ENCODE measurements at regions not wholly inside any gene's neighbourhood (a gene's known extent, or its start where the extent isn't known, plus 50 kb on each side); places are given as distances from the start of the nearest gene placed in this dataset.

DNA sequence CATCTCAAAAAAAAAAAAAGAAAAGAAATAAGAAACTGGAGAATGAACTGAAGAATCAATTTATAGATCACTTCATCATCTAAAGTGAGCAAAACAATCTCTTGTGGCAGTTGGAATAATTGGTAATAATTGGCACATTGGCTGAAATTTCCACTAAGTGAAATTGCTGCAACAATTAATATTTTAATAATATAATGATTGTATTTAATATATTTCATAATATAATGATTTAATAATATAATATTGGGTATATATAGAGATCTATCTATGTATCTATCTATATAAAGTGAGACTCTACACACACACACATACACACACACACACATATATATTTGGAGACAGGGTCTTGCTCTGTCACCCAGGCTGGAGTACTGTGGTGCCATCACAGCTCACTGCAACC is 81.2 kb upstream of the PRICKLE1 start:
- Histone ChIP-seq H4K12ac (ENCODE audit: low read depth, low read length) (no peak overlapping the region), H3K9ac (ENCODE audit: low read length) (no peak overlapping the region), H3K14ac (ENCODE audit: low read length) (no peak overlapping the region), H3K9me3 (ENCODE audit: insufficient read depth, low read depth, low read length) (no peaks in the 10 kb centered on the region), H4K8ac (ENCODE audit: low read depth, low read length) (no peak overlapping the region), H3K4me2 (ENCODE audit: low read length) (no peak overlapping the region), H3K79me1 (ENCODE audit: low read length) (no peaks in the 10 kb centered on the region), H3K23ac (ENCODE audit: low read length) (no peak overlapping the region), H2AFZ (ENCODE audit: insufficient read depth, low read length, poor library complexity) (no peak overlapping the region), H3K36me3 (ENCODE audit: control insufficient read depth in 1 of 2, insufficient read depth in 2 of 2, low read length in 2 of 2) (no peaks in the 10 kb centered on the region), H3K79me2 (ENCODE audit: control insufficient read depth, insufficient read depth, low read length, poor library complexity) (no peaks in the 10 kb centered on the region), H3K4me1 (ENCODE audit: control insufficient read depth in 1 of 2, insufficient read depth in 2 of 2, low read length in 2 of 2) (no peaks in the 10 kb centered on the region), H2BK12ac (ENCODE audit: low read length) (no peak overlapping the region), H3K18ac (ENCODE audit: low read length) (no peak overlapping the region), H2AK5ac (ENCODE audit: low read length) (no peak overlapping the region), H2BK5ac (ENCODE audit: low read depth, low read length, poor library complexity) (no peak overlapping the region), H3K27ac (ENCODE audit: low read depth, low read length) (no peak overlapping the region), H3K27me3 (ENCODE audit: insufficient read depth, low read length) (no peaks in the 10 kb centered on the region), H4K91ac (ENCODE audit: low read depth, low read length) (no peak overlapping the region), H3K4ac (ENCODE audit: low read depth, low read length) (no peak overlapping the region), H2BK120ac (ENCODE audit: insufficient read depth, low read length, poor library complexity) (no peak overlapping the region), H3K4me3 (ENCODE audit: low read depth, low read length) (no peak overlapping the region)
- DNase-seq: no peak

GRCh38 chr12:42669553-42669952 is 80.0 kb upstream of the PRICKLE1 start:
- Histone ChIP-seq H2BK5ac (ENCODE audit: low read depth, low read length, poor library complexity) (no peak overlapping the region), H3K79me2 (ENCODE audit: control insufficient read depth, insufficient read depth, low read length, poor library complexity) (no peaks in the 10 kb centered on the region), H3K14ac (ENCODE audit: low read length) (no peak overlapping the region), H3K4me1 (ENCODE audit: control insufficient read depth in 1 of 2, insufficient read depth in 2 of 2, low read length in 2 of 2) (no peaks in the 10 kb centered on the region), H2BK12ac (ENCODE audit: low read length) (no peak overlapping the region), H4K8ac (ENCODE audit: low read depth, low read length) (no peak overlapping the region), H3K27me3 (ENCODE audit: insufficient read depth, low read length) (no peaks in the 10 kb centered on the region), H3K9me3 (ENCODE audit: insufficient read depth, low read depth, low read length) (no peaks in the 10 kb centered on the region), H3K4me3 (ENCODE audit: low read depth, low read length) (no peak overlapping the region), H2AK5ac (ENCODE audit: low read length) (no peak overlapping the region), H4K91ac (ENCODE audit: low read depth, low read length) (no peak overlapping the region), H4K12ac (ENCODE audit: low read depth, low read length) (no peak overlapping the region), H3K23ac (ENCODE audit: low read length) (no peak overlapping the region), H2BK120ac (ENCODE audit: insufficient read depth, low read length, poor library complexity) (no peak overlapping the region), H3K4ac (ENCODE audit: low read depth, low read length) (no peak overlapping the region), H3K27ac (ENCODE audit: low read depth, low read length) (no peak overlapping the region), H3K9ac (ENCODE audit: low read length) (no peak overlapping the region), H3K79me1 (ENCODE audit: low read length) (no peaks in the 10 kb centered on the region), H3K4me2 (ENCODE audit: low read length) (no peak overlapping the region), H3K36me3 (ENCODE audit: control insufficient read depth in 1 of 2, insufficient read depth in 2 of 2, low read length in 2 of 2) (no peaks in the 10 kb centered on the region), H2AFZ (ENCODE audit: insufficient read depth, low read length, poor library complexity) (no peak overlapping the region), H3K18ac (ENCODE audit: low read length) (no peak overlapping the region)
- no CpG with 5 or more reads among the region's 2 CpGs for WGBS (ENCODE audit: extremely low coverage, insufficient coverage, insufficient read length)
- peak in 1 of 2 donors; percentile 53 for DNase-seq

- WGBS (ENCODE audit: extremely low coverage, insufficient coverage, insufficient read length): no CpG with 5 or more reads among the region's 5 CpGs
- H2BK5ac ChIP-seq (ENCODE audit: low read depth, low read length, poor library complexity): no peak overlapping the region
These were observed 77.2 kb upstream of the PRICKLE1 start for GRCh38 chr12:42666671-42667243.

GRCh38 chr12:42663621-42664020 is 74.1 kb upstream of the PRICKLE1 start:
- no peak overlapping the region for H2AFZ ChIP-seq (ENCODE audit: insufficient read depth, low read length, poor library complexity)
- no CpG with 5 or more reads among the region's 3 CpGs for WGBS (ENCODE audit: extremely low coverage, insufficient coverage, insufficient read length)
- no peak overlapping the region for H2BK120ac ChIP-seq (ENCODE audit: insufficient read depth, low read length, poor library complexity)
- H2BK5ac ChIP-seq (ENCODE audit: low read depth, low read length, poor library complexity): no peak overlapping the region
- no peaks in the 10 kb centered on the region for H3K36me3 ChIP-seq (ENCODE audit: control insufficient read depth in 1 of 2, insufficient read depth in 2 of 2, low read length in 2 of 2)
- H3K27me3 ChIP-seq (ENCODE audit: insufficient read depth, low read length): no peaks in the 10 kb centered on the region
- no peak for DNase-seq
- no peak overlapping the region for H3K4ac ChIP-seq (ENCODE audit: low read depth, low read length)
- no peaks in the 10 kb centered on the region for H3K4me1 ChIP-seq (ENCODE audit: control insufficient read depth in 1 of 2, insufficient read depth in 2 of 2, low read length in 2 of 2)
- no peak overlapping the region for H2BK12ac ChIP-seq (ENCODE audit: low read length)
- H3K27ac ChIP-seq (ENCODE audit: low read depth, low read length): no peak overlapping the region
- H4K91ac ChIP-seq (ENCODE audit: low read depth, low read length): no peak overlapping the region
- no peak overlapping the region for H3K23ac ChIP-seq (ENCODE audit: low read length)
- H3K9me3 ChIP-seq (ENCODE audit: insufficient read depth, low read depth, low read length): no peaks in the 10 kb centered on the region
- no peak overlapping the region for H4K8ac ChIP-seq (ENCODE audit: low read depth, low read length)
- H4K12ac ChIP-seq (ENCODE audit: low read depth, low read length): no peak overlapping the region
- H3K79me2 ChIP-seq (ENCODE audit: control insufficient read depth, insufficient read depth, low read length, poor library complexity): no peaks in the 10 kb centered on the region
- no peak overlapping the region for H2AK5ac ChIP-seq (ENCODE audit: low read length)
- H3K4me2 ChIP-seq (ENCODE audit: low read length): no peak overlapping the region
- H3K18ac ChIP-seq (ENCODE audit: low read length): no peak overlapping the region
- H3K79me1 ChIP-seq (ENCODE audit: low read length): no peaks in the 10 kb centered on the region
- H3K9ac ChIP-seq (ENCODE audit: low read length): no peak overlapping the region
- H3K14ac ChIP-seq (ENCODE audit: low read length): no peak overlapping the region
- no peak overlapping the region for H3K4me3 ChIP-seq (ENCODE audit: low read depth, low read length)

More at GRCh38 chr12:42666671-42667243, 77.2 kb upstream of the PRICKLE1 start:
- Histone ChIP-seq H3K27ac (ENCODE audit: low read depth, low read length) (no peak overlapping the region), H3K9me3 (ENCODE audit: insufficient read depth, low read depth, low read length) (no peaks in the 10 kb centered on the region), H2BK12ac (ENCODE audit: low read length) (no peak overlapping the region), H4K8ac (ENCODE audit: low read depth, low read length) (no peak overlapping the region), H3K9ac (ENCODE audit: low read length) (no peak overlapping the region), H3K27me3 (ENCODE audit: insufficient read depth, low read length) (no peaks in the 10 kb centered on the region), H3K14ac (ENCODE audit: low read length) (no peak overlapping the region), H3K36me3 (ENCODE audit: control insufficient read depth in 1 of 2, insufficient read depth in 2 of 2, low read length in 2 of 2) (no peaks in the 10 kb centered on the region), H3K4me2 (ENCODE audit: low read length) (no peak overlapping the region), H3K23ac (ENCODE audit: low read length) (no peak overlapping the region), H3K79me1 (ENCODE audit: low read length) (no peaks in the 10 kb centered on the region), H3K18ac (ENCODE audit: low read length) (no peak overlapping the region), H4K12ac (ENCODE audit: low read depth, low read length) (no peak overlapping the region), H3K4ac (ENCODE audit: low read depth, low read length) (no peak overlapping the region), H4K91ac (ENCODE audit: low read depth, low read length) (no peak overlapping the region), H2AFZ (ENCODE audit: insufficient read depth, low read length, poor library complexity) (no peak overlapping the region), H2AK5ac (ENCODE audit: low read length) (no peak overlapping the region), H3K4me1 (ENCODE audit: control insufficient read depth in 1 of 2, insufficient read depth in 2 of 2, low read length in 2 of 2) (no peaks in the 10 kb centered on the region), H2BK120ac (ENCODE audit: insufficient read depth, low read length, poor library complexity) (no peak overlapping the region), H3K4me3 (ENCODE audit: low read depth, low read length) (no peak overlapping the region), H3K79me2 (ENCODE audit: control insufficient read depth, insufficient read depth, low read length, poor library complexity) (no peaks in the 10 kb centered on the region)
- DNase-seq: no peak

Data from trophoblast cell (in vitro differentiated cells and primary cell).